ENCODE measurements at regions not wholly inside any gene's neighbourhood (a gene's known extent, or its start where the extent isn't known, plus 50 kb on each side); places are given as distances from the start of the nearest gene placed in this dataset.
"Not testable (repeated sequence)": the region's sequence is repeated elsewhere in the genome, so short reads cannot be mapped to it uniquely, and the experiment has no call there.

- no peak for DNase-seq
Measured at GRCh38 chr5:103990064-103990463, 427.5 kb upstream of the NUDT12 start.

GRCh38 chr5:103981592-103981991 lies 419.0 kb upstream of the NUDT12 start:
- no peak for DNase-seq

GRCh38 chr5:103973669-103974068 lies 411.1 kb upstream of the NUDT12 start:
- no peak for DNase-seq

- not testable (repeated sequence) for DNase-seq
Measured at GRCh38 chr5:103966295-103966694, 403.7 kb upstream of the NUDT12 start.

GRCh38 chr5:103962023-103962422 lies 399.4 kb upstream of the NUDT12 start:
- DNase-seq: no peak

GRCh38 chr5:103953601-103954382 lies 391.2 kb upstream of the NUDT12 start:
- no peak for DNase-seq

- DNase-seq: no peak
Measured at GRCh38 chr5:103951776-103952175, 389.2 kb upstream of the NUDT12 start.

GRCh38 chr5:103943230-103943629 lies 380.6 kb upstream of the NUDT12 start:
- DNase-seq: no peak

GRCh38 chr5:103942587-103943186 lies 380.1 kb upstream of the NUDT12 start:
- no peak for DNase-seq

- no peak for DNase-seq
Measured at GRCh38 chr5:103941596-103941995, 379.0 kb upstream of the NUDT12 start.

GRCh38 chr5:103938146-103938695 lies 375.6 kb upstream of the NUDT12 start:
- DNase-seq: no peak

GRCh38 chr5:103929338-103930013 lies 366.9 kb upstream of the NUDT12 start:
- no peak for DNase-seq

GRCh38 chr5:103927739-103928138 lies 365.1 kb upstream of the NUDT12 start:
- DNase-seq: no peak

GRCh38 chr5:103923616-103924168 lies 361.1 kb upstream of the NUDT12 start:
- DNase-seq: no peak

- DNase-seq: no peak
Measured at GRCh38 chr5:103919506-103919905, 356.9 kb upstream of the NUDT12 start.

- DNase-seq: peak; percentile 62
Measured at GRCh38 chr5:103918668-103919367, 356.2 kb upstream of the NUDT12 start.

- no peak for DNase-seq
Measured at GRCh38 chr5:103915081-103915480, 352.5 kb upstream of the NUDT12 start.

- no peak for DNase-seq
Measured at GRCh38 chr5:103910786-103911185, 348.2 kb upstream of the NUDT12 start.

GRCh38 chr5:103910011-103910410 lies 347.4 kb upstream of the NUDT12 start:
- no peak for DNase-seq

- DNase-seq: no peak
Measured at GRCh38 chr5:103909391-103909790, 346.8 kb upstream of the NUDT12 start.

GRCh38 chr5:103908336-103909080 lies 345.9 kb upstream of the NUDT12 start:
- DNase-seq: no peak

- DNase-seq: no peak
Measured at GRCh38 chr5:103907001-103907400, 344.4 kb upstream of the NUDT12 start.

All from islet precursor cell (in vitro differentiated cells).